ENCODE measurements at regions not wholly inside any gene's neighbourhood (a gene's known extent, or its start where the extent isn't known, plus 50 kb on each side); places are given as distances from the start of the nearest gene placed in this dataset.

DNA sequence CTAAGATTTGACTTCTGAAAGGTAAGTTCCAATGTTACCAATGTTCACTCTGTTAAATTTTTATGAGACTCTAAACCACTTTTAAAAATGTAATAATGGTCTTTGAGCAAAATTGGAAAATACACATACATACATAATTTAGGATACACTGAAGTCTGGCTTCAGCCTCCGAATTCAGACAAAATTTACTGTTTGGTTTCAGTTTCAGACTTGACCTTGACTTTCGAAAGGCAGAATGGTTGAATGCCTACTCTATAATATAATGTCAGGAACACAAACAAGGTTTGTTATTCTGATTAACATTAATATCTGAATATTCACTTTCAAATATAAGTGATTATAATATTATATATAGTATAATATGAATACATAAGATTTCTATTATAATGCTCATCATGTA, 74.1 kb upstream of the KRAS start:
- TF ChIP-seq, protein P1, sequence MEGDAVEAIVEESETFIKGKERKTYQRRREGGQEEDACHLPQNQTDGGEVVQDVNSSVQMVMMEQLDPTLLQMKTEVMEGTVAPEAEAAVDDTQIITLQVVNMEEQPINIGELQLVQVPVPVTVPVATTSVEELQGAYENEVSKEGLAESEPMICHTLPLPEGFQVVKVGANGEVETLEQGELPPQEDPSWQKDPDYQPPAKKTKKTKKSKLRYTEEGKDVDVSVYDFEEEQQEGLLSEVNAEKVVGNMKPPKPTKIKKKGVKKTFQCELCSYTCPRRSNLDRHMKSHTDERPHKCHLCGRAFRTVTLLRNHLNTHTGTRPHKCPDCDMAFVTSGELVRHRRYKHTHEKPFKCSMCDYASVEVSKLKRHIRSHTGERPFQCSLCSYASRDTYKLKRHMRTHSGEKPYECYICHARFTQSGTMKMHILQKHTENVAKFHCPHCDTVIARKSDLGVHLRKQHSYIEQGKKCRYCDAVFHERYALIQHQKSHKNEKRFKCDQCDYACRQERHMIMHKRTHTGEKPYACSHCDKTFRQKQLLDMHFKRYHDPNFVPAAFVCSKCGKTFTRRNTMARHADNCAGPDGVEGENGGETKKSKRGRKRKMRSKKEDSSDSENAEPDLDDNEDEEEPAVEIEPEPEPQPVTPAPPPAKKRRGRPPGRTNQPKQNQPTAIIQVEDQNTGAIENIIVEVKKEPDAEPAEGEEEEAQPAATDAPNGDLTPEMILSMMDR (IDR thresholded peaks at IDR 0.05): no peak
- TF ChIP-seq POLR2A (IDR thresholded peaks at IDR 0.05) (no peak), POLR2AphosphoS5 (IDR thresholded peaks at IDR 0.05; ENCODE audit: insufficient read depth in 1 of 2, low read depth in 1 of 2) (no peak)
